Activated CD4-positive, alpha-beta T cell treated with anti-CD3 and anti-CD28 coated beads for 24 hours (primary cell): ENCODE measurements at regions not wholly inside any gene's neighbourhood (a gene's known extent, or its start where the extent isn't known, plus 50 kb on each side); places are given as distances from the start of the nearest gene placed in this dataset.

Source experiments
- DNase-seq, 2 donors: peaks; one replicate each; pipeline ENCODE4 v3.0.0-alpha.2; 2020; ENCODE audit warnings: low read depth in 2 of 2

GRCh38 chr9:126556560-126557250 lies 57.0 kb upstream of the LMX1B start:
- DNase-seq = no peak

- DNase-seq = peak; percentile 43 to 49
Observed at GRCh38 chr9:126558051-126558665, 55.6 kb upstream of the LMX1B start.

GRCh38 chr9:126559296-126559695 lies 54.4 kb upstream of the LMX1B start:
- DNase-seq = no peak

- DNase-seq = no peak
Observed at GRCh38 chr9:126561582-126561981, 52.1 kb upstream of the LMX1B start.

- DNase-seq = no peak
Observed at GRCh38 chr9:126563556-126563955, 50.2 kb upstream of the LMX1B start.
